GM13976 (cell line): ENCODE measurements at regions not wholly inside any gene's neighbourhood (a gene's known extent, or its start where the extent isn't known, plus 50 kb on each side); places are given as distances from the start of the nearest gene placed in this dataset.

Experiments
- DNase-seq: peaks from one replicate; pipeline ENCODE4 v3.0.0; 2012; ENCODE audit warnings: low spot score
- CTCF ChIP-seq: IDR thresholded peaks from 2 replicates; pipeline ENCODE4 v1.5.1; 2012; ENCODE audit warnings: borderline replicate concordance, mild to moderate bottlenecking; ENCODE audit not compliant: insufficient read depth; ENCODE audit errors: extremely low read depth, missing control alignments, control extremely low read depth
- in situ Hi-C: fragments of 300-500 bp; cut with MboI; formaldehyde crosslinking; loops from one replicate; pipeline ENCODE4 v1.12.0; 2022; ENCODE audit warnings: low sequenced_read_pairs, mixed read lengths, inconsistent platforms; ENCODE audit not compliant: unreplicated experiment

GRCh38 chr18:51988277-51988676 lies 351.7 kb upstream of the DCC start:
- in situ Hi-C loops, result no loop called here
- DNase-seq, result no peak
- no peak for TF ChIP-seq CTCF

- in situ Hi-C loops, result no loop called here
- TF ChIP-seq CTCF, result no peak
- no peak for DNase-seq
Observed at GRCh38 chr18:51997129-51997528, 342.9 kb upstream of the DCC start.

GRCh38 chr18:51998066-51998465 lies 341.9 kb upstream of the DCC start:
- in situ Hi-C loops, result no loop called here
- no peak for TF ChIP-seq CTCF
- DNase-seq, result no peak

GRCh38 chr18:51998711-51999110 lies 341.3 kb upstream of the DCC start:
- TF ChIP-seq CTCF, result no peak
- DNase-seq, result no peak
- in situ Hi-C loops, result no loop called here

GRCh38 chr18:51999351-51999750 lies 340.6 kb upstream of the DCC start:
- in situ Hi-C loops, result no loop called here
- TF ChIP-seq CTCF, result no peak
- no peak for DNase-seq

GRCh38 chr18:52000435-52000834 lies 339.6 kb upstream of the DCC start:
- DNase-seq, result no peak
- no peak for TF ChIP-seq CTCF
- in situ Hi-C loops, result no loop called here

- no peak for DNase-seq
- in situ Hi-C loops, result no loop called here
- TF ChIP-seq CTCF, result no peak
Observed at GRCh38 chr18:52001106-52001505, 338.9 kb upstream of the DCC start.
